ENCODE measurements at regions not wholly inside any gene's neighbourhood (a gene's known extent, or its start where the extent isn't known, plus 50 kb on each side); places are given as distances from the start of the nearest gene placed in this dataset.

DNA sequence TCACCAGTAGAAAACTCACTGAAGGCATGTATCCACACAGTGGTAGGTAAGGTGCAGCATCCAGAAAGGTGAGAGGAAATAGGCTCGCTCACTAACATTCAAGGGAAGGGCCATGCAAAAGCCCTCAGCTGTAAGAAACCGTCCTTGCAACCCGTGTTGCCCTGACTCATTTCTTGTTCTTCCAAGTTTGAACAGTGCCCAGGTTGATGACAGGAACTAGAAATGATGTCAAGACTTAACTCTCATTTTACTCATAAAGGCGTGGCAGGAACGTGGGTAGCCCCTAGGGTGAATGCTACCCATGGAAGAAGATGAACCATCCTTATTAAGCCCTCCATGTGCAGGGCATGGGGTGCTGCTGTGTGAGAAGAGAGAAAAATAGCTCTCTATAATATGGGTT is 187.6 kb downstream of the CD83 start:
- Histone ChIP-seq H3K4me3 (no peak overlapping the region), H3K36me3 (no peaks in the 10 kb centered on the region), H3K27me3 (no peaks in the 10 kb centered on the region), H3K9me3 (no peaks in the 10 kb centered on the region), H3K4me1 (ENCODE audit: insufficient read depth) (no peaks in the 10 kb centered on the region), H3K27ac (no peak overlapping the region)
- DNase-seq, result no peak
- TF ChIP-seq EP300 (IDR thresholded peaks at IDR 0.05) (no peak), POLR2A (IDR thresholded peaks at IDR 0.05) (no peak)
- TF ChIP-seq, protein P1, sequence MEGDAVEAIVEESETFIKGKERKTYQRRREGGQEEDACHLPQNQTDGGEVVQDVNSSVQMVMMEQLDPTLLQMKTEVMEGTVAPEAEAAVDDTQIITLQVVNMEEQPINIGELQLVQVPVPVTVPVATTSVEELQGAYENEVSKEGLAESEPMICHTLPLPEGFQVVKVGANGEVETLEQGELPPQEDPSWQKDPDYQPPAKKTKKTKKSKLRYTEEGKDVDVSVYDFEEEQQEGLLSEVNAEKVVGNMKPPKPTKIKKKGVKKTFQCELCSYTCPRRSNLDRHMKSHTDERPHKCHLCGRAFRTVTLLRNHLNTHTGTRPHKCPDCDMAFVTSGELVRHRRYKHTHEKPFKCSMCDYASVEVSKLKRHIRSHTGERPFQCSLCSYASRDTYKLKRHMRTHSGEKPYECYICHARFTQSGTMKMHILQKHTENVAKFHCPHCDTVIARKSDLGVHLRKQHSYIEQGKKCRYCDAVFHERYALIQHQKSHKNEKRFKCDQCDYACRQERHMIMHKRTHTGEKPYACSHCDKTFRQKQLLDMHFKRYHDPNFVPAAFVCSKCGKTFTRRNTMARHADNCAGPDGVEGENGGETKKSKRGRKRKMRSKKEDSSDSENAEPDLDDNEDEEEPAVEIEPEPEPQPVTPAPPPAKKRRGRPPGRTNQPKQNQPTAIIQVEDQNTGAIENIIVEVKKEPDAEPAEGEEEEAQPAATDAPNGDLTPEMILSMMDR (IDR thresholded peaks at IDR 0.05), result no peak
- 91 to 96% (median 92%) methylated on average over 5 of the region's 5 CpGs for WGBS, 3 donors
- intact Hi-C loops (cut with DNase I), result no loop called here

DNA sequence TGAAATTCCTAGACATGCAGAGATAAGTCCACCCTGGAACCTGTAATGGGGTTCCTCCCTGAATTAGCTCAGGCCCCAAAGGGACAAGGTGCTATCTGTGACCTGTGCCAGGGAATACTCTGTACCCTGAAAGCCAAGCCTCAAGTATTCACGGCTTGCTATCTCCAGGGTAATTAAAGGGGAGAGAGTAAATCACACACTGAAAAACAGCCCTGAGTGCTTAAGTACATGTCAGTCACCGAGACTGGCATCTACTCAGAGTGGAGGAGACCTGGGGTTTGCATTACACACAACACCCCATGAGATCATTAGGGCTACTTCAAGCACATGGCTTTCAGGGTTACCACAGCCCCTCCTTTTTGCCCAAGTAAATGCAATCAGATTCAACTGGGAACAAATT is 188.1 kb downstream of the CD83 start:
- no peak overlapping the region for H3K4me3 ChIP-seq
- intact Hi-C loops (cut with DNase I), result no loop called here
- H3K27ac ChIP-seq, result no peak overlapping the region
- no peaks in the 10 kb centered on the region for H3K27me3 ChIP-seq
- no peak for TF ChIP-seq EP300 (IDR thresholded peaks at IDR 0.05)
- TF ChIP-seq, protein P1 (IDR thresholded peaks at IDR 0.05), result no peak
- TF ChIP-seq POLR2A (IDR thresholded peaks at IDR 0.05), result no peak
- no peaks in the 10 kb centered on the region for H3K36me3 ChIP-seq
- 85 to 91% (median 89%) methylated on average over 2 of the region's 2 CpGs for WGBS, 3 donors
- H3K4me1 ChIP-seq (ENCODE audit: insufficient read depth), result no peaks in the 10 kb centered on the region
- DNase-seq, result no peak
- H3K9me3 ChIP-seq, result no peaks in the 10 kb centered on the region

DNA sequence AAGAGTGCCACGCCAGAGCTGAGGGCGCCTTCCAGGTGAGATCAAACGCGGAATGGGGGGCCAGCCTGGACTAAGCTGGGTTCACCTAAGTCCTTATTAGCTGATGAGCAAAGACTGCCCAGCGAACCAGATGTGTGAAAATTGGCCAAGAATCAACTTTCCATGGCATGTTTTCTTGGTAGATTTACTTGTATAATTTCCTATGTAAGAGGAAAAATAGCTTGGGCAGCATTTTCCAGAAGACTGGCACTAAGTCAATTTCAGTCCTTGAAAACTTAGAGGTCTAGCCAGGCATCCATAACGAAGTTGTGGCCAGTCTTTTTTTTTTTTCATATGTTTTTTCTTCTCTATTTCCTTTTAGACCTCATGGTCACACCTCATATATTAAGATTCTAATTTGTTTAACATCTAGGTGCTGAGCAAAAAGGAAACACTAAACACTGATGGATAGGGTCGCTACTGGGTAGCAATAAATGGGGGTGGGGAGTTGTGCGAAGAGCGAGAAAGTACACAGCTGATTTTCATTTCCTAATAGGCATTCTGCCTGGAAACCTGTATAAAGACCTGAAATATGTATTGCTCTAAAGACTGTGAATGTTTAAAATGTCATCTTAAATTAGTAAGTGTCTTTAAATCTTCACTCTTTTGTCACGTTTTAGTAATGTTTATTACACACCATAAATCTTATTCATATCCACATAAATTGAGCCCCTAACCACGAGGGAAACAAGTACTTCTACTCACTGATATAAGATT is 188.8 kb downstream of the CD83 start:
- Histone ChIP-seq H3K4me1 (ENCODE audit: insufficient read depth) (no peaks in the 10 kb centered on the region), H3K36me3 (no peaks in the 10 kb centered on the region), H3K27ac (no peak overlapping the region), H3K4me3 (no peak overlapping the region), H3K27me3 (no peaks in the 10 kb centered on the region), H3K9me3 (no peaks in the 10 kb centered on the region)
- TF ChIP-seq EP300 (IDR thresholded peaks at IDR 0.05) (no peak), POLR2A (IDR thresholded peaks at IDR 0.05) (no peak)
- TF ChIP-seq, protein P1 (IDR thresholded peaks at IDR 0.05), result no peak
- intact Hi-C loops (cut with DNase I), result no loop called here
- no peak for DNase-seq
- 56 to 57% (median 56%) methylated on average over 11 of the region's 11 CpGs for WGBS, 3 donors

DNA sequence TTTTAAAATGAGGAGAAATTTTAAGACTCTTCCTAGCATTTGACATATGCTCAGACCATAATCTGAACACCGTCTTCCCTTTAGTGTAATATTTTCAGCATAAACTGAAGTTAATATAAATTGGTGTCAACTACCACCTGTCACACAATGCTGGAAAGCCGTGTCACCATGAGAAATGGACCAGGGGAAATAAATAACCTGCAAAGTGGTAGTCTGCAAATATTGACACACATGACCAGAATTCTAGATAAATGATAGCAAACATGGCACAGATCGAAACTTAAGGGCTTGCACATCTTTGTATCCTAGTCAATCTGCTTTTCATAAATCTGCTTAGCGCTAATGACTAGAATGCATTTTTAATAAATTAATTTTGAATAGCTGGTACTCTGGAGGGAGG is 191.9 kb downstream of the CD83 start:
- no peaks in the 10 kb centered on the region for H3K27me3 ChIP-seq
- 89 to 95% (median 93%) methylated on average over 4 of the region's 4 CpGs for WGBS, 3 donors
- H3K9me3 ChIP-seq, result no peaks in the 10 kb centered on the region
- no peak overlapping the region for H3K4me3 ChIP-seq
- no peak for DNase-seq
- H3K36me3 ChIP-seq, result no peaks in the 10 kb centered on the region
- intact Hi-C loops (cut with DNase I), result no loop called here
- no peak overlapping the region for H3K27ac ChIP-seq
- H3K4me1 ChIP-seq (ENCODE audit: insufficient read depth), result no peaks in the 10 kb centered on the region
- no peak for TF ChIP-seq POLR2A (IDR thresholded peaks at IDR 0.05)
- TF ChIP-seq, protein P1 (IDR thresholded peaks at IDR 0.05), result no peak
- no peak for TF ChIP-seq EP300 (IDR thresholded peaks at IDR 0.05)
